ENCODE measurements at regions not wholly inside any gene's neighbourhood (a gene's known extent, or its start where the extent isn't known, plus 50 kb on each side); places are given as distances from the start of the nearest gene placed in this dataset.

DNA sequence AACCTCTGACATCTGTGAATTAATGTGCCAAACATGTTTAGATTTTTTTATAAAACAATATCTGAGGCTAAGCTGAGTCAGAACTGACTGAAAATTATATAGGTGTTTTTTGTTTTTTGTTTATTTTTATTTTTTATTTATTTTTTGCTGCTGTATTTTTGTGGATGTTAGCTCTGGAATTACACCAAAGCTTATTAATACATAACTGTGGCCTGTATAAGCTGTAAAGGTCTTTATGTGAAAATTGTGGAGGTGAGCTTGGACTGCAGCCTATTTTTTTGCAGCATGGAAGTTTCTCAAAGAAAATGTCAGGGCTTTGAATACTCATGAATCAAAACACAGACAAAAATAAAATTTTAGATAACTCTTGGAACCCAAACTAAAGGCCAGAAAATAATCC lies 199.8 kb downstream of the CHRM3 start:
- no peak overlapping the region for H3K9ac ChIP-seq (ENCODE audit: low read length in 5 of 5)
- H3K9me3 ChIP-seq (ENCODE audit: control insufficient read depth in 5 of 5, low read length in 5 of 5), result no peaks in the 10 kb centered on the region
- peaks cover 0 to 3% (median 0%) of the 10 kb centered on the region in 5 donors for H3K4me1 ChIP-seq (ENCODE audit: control insufficient read depth in 5 of 5, insufficient read depth in 5 of 5, low read length in 5 of 5)
- H3K4me3 ChIP-seq (ENCODE audit: low read depth in 1 of 5, low read length in 5 of 5), result no peak overlapping the region
- no peaks in the 10 kb centered on the region for H3K36me3 ChIP-seq (ENCODE audit: control insufficient read depth in 5 of 5, insufficient read depth in 5 of 5, low read length in 5 of 5)
- no peaks in the 10 kb centered on the region for H3K27me3 ChIP-seq (ENCODE audit: control insufficient read depth in 5 of 5, insufficient read depth in 4 of 5, low read length in 5 of 5)
- no peak overlapping the region for H3K27ac ChIP-seq (ENCODE audit: low read depth, low read length)

DNA sequence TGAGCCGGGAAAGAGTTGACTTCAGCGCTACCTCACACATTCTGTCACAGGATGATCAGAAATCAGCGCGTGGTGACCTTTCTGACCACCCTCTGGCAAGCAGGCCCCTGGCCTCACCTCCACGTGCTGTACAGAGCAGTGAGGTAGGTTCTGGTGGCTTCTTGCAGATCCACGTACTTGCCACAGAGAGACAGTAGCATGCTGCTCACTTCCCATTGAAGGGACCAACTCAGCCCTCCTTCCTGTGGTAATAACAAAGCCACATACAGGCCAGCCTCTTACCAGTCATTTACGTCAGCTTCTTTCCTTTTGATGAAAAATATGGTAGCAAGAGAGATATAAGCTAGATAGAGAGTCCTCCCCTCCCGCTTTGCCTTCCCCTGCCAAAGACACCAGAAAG lies 200.7 kb downstream of the CHRM3 start:
- no peaks in the 10 kb centered on the region for H3K9me3 ChIP-seq (ENCODE audit: control insufficient read depth in 5 of 5, low read length in 5 of 5)
- no peaks in the 10 kb centered on the region for H3K27me3 ChIP-seq (ENCODE audit: control insufficient read depth in 5 of 5, insufficient read depth in 4 of 5, low read length in 5 of 5)
- peaks cover 0 to 3% (median 0%) of the 10 kb centered on the region in 5 donors for H3K4me1 ChIP-seq (ENCODE audit: control insufficient read depth in 5 of 5, insufficient read depth in 5 of 5, low read length in 5 of 5)
- H3K9ac ChIP-seq (ENCODE audit: low read length in 5 of 5), result no peak overlapping the region
- no peak overlapping the region for H3K4me3 ChIP-seq (ENCODE audit: low read depth in 1 of 5, low read length in 5 of 5)
- H3K36me3 ChIP-seq (ENCODE audit: control insufficient read depth in 5 of 5, insufficient read depth in 5 of 5, low read length in 5 of 5), result no peaks in the 10 kb centered on the region
- no peak overlapping the region for H3K27ac ChIP-seq (ENCODE audit: low read depth, low read length)

DNA sequence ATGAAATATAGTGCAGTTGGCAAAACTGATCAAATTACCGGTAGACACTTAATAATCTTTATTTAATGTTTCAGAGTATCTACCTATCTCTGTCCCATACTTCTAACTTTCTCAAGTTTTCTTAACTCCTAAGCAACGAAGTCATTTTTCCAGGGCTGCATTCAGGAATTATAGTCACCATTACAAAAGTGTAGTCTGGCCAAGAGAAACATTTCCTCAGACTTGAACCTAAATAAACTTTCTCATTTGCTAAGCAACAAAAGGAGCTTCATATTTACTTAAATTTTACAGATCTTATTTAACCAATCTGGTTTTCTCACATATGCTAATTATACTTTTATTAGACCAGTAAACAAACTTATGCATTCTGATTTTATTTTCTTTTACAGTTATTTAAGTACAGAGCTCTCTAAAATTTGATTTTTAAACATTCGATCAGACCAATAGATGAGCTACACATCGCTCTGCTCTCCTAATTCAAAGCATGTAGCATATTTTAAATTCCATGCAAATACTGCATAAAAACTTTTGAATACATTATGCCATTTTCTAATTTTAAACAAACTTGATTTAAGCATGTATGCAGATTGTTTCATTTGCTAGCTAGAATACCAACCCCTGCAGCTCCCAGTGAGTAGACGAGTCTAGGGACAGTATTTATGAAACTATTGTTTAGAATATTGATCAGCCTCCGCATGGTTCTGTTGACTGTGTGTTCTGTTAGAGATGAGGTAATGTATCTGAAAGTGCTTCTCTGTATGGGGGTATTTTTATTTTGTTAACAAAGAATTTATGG lies 201.4 kb downstream of the CHRM3 start:
- Histone ChIP-seq H3K27me3 (ENCODE audit: control insufficient read depth in 5 of 5, insufficient read depth in 4 of 5, low read length in 5 of 5) (no peaks in the 10 kb centered on the region), H3K4me1 (ENCODE audit: control insufficient read depth in 5 of 5, insufficient read depth in 5 of 5, low read length in 5 of 5) (peaks cover 0 to 3% (median 0%) of the 10 kb centered on the region in 5 donors), H3K4me3 (ENCODE audit: low read depth in 1 of 5, low read length in 5 of 5) (no peak overlapping the region), H3K36me3 (ENCODE audit: control insufficient read depth in 5 of 5, insufficient read depth in 5 of 5, low read length in 5 of 5) (no peaks in the 10 kb centered on the region), H3K27ac (ENCODE audit: low read depth, low read length) (no peak overlapping the region), H3K9ac (ENCODE audit: low read length in 5 of 5) (no peak overlapping the region), H3K9me3 (ENCODE audit: control insufficient read depth in 5 of 5, low read length in 5 of 5) (no peaks in the 10 kb centered on the region)

DNA sequence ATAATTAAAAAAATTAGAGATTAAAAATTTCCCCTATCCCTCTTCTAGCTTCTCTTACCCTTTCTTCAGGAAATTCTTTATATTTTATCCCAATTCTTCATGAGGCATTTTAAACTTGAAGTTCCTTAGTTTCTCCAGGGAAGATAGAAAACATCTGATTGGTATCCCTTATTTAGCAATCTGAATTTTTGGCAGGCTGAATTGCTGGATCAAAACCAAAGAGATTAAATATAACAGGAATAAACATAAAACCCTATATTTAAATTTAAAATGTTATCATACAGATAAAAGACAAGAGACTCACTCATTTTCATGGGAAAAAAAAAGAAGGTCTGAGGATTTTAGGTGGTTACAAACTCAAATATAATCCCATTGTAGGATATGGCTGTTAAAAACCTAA lies 204.2 kb downstream of the CHRM3 start:
- Histone ChIP-seq H3K9me3 (ENCODE audit: control insufficient read depth in 5 of 5, low read length in 5 of 5) (no peaks in the 10 kb centered on the region), H3K36me3 (ENCODE audit: control insufficient read depth in 5 of 5, insufficient read depth in 5 of 5, low read length in 5 of 5) (no peaks in the 10 kb centered on the region), H3K27ac (ENCODE audit: low read depth, low read length) (no peak overlapping the region), H3K4me3 (ENCODE audit: low read depth in 1 of 5, low read length in 5 of 5) (no peak overlapping the region), H3K9ac (ENCODE audit: low read length in 5 of 5) (no peak overlapping the region), H3K4me1 (ENCODE audit: control insufficient read depth in 5 of 5, insufficient read depth in 5 of 5, low read length in 5 of 5) (peaks cover 0 to 3% (median 0%) of the 10 kb centered on the region in 5 donors), H3K27me3 (ENCODE audit: control insufficient read depth in 5 of 5, insufficient read depth in 4 of 5, low read length in 5 of 5) (no peaks in the 10 kb centered on the region)

DNA sequence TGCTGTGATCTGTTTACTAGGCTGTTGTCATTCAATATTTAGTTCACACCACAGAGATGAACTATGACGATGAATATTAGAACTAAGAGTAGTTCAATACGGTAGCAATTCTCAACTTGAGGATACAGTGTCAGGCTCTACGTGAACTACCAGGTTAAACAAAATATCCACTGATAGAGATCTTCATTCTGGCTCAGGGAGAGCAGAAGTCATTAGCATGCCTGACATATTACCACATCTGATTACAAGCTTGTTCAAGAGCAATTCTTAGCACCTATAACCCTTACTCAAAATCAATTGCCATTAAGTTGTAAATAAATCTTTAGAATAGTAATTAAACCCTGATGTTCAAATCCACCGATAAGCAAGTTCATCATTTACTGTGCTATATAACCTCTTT lies 207.2 kb downstream of the CHRM3 start:
- H3K9me3 ChIP-seq (ENCODE audit: control insufficient read depth in 5 of 5, low read length in 5 of 5), result no peaks in the 10 kb centered on the region
- no peaks in the 10 kb centered on the region for H3K27me3 ChIP-seq (ENCODE audit: control insufficient read depth in 5 of 5, insufficient read depth in 4 of 5, low read length in 5 of 5)
- no peak overlapping the region for H3K27ac ChIP-seq (ENCODE audit: low read depth, low read length)
- H3K9ac ChIP-seq (ENCODE audit: low read length in 5 of 5), result no peak overlapping the region
- no peak overlapping the region for H3K4me3 ChIP-seq (ENCODE audit: low read depth in 1 of 5, low read length in 5 of 5)
- H3K36me3 ChIP-seq (ENCODE audit: control insufficient read depth in 5 of 5, insufficient read depth in 5 of 5, low read length in 5 of 5), result no peaks in the 10 kb centered on the region
- no peaks in the 10 kb centered on the region for H3K4me1 ChIP-seq (ENCODE audit: control insufficient read depth in 5 of 5, insufficient read depth in 5 of 5, low read length in 5 of 5)

DNA sequence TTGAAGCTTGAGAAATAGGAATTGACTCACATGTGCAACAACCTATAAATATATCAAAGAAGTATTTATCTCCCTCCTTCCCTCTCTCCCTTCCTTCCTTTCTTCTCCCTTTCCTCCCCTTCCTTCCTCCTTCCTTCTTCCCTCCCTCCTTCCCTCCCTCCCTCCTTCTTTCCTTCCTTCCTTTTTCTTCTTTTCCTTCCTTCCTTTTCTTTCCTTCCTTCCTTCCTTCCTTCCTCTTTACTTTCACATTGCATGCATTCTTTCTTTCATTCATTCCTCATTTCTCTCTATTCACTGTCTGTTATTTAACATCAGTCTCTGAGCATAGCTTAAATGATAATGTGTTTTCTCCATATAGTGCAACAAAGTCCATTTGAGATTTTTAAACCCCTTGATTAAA lies 214.2 kb downstream of the CHRM3 start:
- Histone ChIP-seq H3K27ac (ENCODE audit: low read depth, low read length) (no peak overlapping the region), H3K36me3 (ENCODE audit: control insufficient read depth in 5 of 5, insufficient read depth in 5 of 5, low read length in 5 of 5) (no peaks in the 10 kb centered on the region), H3K27me3 (ENCODE audit: control insufficient read depth in 5 of 5, insufficient read depth in 4 of 5, low read length in 5 of 5) (no peaks in the 10 kb centered on the region), H3K4me3 (ENCODE audit: low read depth in 1 of 5, low read length in 5 of 5) (no peak overlapping the region), H3K9ac (ENCODE audit: low read length in 5 of 5) (no peak overlapping the region), H3K9me3 (ENCODE audit: control insufficient read depth in 5 of 5, low read length in 5 of 5) (no peaks in the 10 kb centered on the region), H3K4me1 (ENCODE audit: control insufficient read depth in 5 of 5, insufficient read depth in 5 of 5, low read length in 5 of 5) (no peaks in the 10 kb centered on the region)

DNA sequence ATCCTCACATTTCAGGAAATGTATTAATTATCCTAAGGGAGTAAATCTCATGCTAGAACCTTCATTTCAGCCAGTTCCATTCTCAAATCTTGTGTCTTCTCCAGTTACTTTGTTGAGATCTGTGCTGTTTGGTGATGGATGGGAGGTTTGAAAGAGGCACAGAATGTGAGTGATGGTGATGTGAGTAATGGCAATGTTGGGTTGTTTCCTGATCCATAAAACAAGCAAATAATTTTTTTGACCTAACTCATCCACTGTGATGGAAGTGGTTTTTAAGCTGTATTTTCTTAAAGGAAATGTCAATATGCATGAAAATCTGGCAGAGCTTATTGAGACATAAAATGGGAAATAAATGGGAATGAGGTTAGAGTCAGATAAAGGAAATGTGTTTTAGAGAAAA lies 214.7 kb downstream of the CHRM3 start:
- Histone ChIP-seq H3K27me3 (ENCODE audit: control insufficient read depth in 5 of 5, insufficient read depth in 4 of 5, low read length in 5 of 5) (no peaks in the 10 kb centered on the region), H3K36me3 (ENCODE audit: control insufficient read depth in 5 of 5, insufficient read depth in 5 of 5, low read length in 5 of 5) (no peaks in the 10 kb centered on the region), H3K27ac (ENCODE audit: low read depth, low read length) (no peak overlapping the region), H3K4me3 (ENCODE audit: low read depth in 1 of 5, low read length in 5 of 5) (no peak overlapping the region), H3K9me3 (ENCODE audit: control insufficient read depth in 5 of 5, low read length in 5 of 5) (no peaks in the 10 kb centered on the region), H3K4me1 (ENCODE audit: control insufficient read depth in 5 of 5, insufficient read depth in 5 of 5, low read length in 5 of 5) (no peaks in the 10 kb centered on the region), H3K9ac (ENCODE audit: low read length in 5 of 5) (no peak overlapping the region)

- Histone ChIP-seq H3K27ac (ENCODE audit: low read depth, low read length) (no peak overlapping the region), H3K4me1 (ENCODE audit: control insufficient read depth in 5 of 5, insufficient read depth in 5 of 5, low read length in 5 of 5) (no peaks in the 10 kb centered on the region), H3K4me3 (ENCODE audit: low read depth in 1 of 5, low read length in 5 of 5) (no peak overlapping the region), H3K36me3 (ENCODE audit: control insufficient read depth in 5 of 5, insufficient read depth in 5 of 5, low read length in 5 of 5) (no peaks in the 10 kb centered on the region), H3K9me3 (ENCODE audit: control insufficient read depth in 5 of 5, low read length in 5 of 5) (no peaks in the 10 kb centered on the region), H3K9ac (ENCODE audit: low read length in 5 of 5) (no peak overlapping the region), H3K27me3 (ENCODE audit: control insufficient read depth in 5 of 5, insufficient read depth in 4 of 5, low read length in 5 of 5) (no peaks in the 10 kb centered on the region)
Observed at GRCh38 chr1:239603530-239603929, 217.2 kb downstream of the CHRM3 start.

DNA sequence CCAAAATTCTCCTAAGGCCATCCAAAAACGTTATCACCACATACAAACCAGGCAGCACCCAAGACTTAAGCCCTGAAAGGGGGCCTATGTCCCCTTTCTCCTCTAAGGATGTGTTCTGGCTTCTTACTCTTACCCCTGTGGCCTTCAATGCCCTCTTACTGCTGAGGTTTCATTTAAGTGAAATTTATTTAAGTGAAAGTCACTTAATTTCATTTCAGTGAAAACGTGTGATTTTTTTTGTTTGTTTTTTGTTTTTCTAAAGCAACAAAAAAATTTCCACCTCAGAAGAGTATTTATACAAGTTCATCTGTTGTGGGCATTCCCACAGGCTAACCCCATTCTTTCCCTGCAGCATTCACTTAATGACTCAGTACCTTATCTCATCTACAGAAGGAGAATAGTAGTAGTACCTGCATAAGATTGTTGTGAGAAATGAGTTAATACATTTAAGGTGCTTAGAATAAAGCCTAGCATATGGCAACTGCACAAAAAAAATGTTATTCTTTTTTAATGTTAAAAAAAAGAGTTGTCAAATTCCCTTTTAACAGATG lies 220.6 kb downstream of the CHRM3 start:
- Histone ChIP-seq H3K9ac (ENCODE audit: low read length in 5 of 5) (no peak overlapping the region), H3K4me3 (ENCODE audit: low read depth in 1 of 5, low read length in 5 of 5) (no peak overlapping the region), H3K27ac (ENCODE audit: low read depth, low read length) (no peak overlapping the region), H3K27me3 (ENCODE audit: control insufficient read depth in 5 of 5, insufficient read depth in 4 of 5, low read length in 5 of 5) (no peaks in the 10 kb centered on the region), H3K9me3 (ENCODE audit: control insufficient read depth in 5 of 5, low read length in 5 of 5) (no peaks in the 10 kb centered on the region), H3K36me3 (ENCODE audit: control insufficient read depth in 5 of 5, insufficient read depth in 5 of 5, low read length in 5 of 5) (no peaks in the 10 kb centered on the region), H3K4me1 (ENCODE audit: control insufficient read depth in 5 of 5, insufficient read depth in 5 of 5, low read length in 5 of 5) (no peaks in the 10 kb centered on the region)

DNA sequence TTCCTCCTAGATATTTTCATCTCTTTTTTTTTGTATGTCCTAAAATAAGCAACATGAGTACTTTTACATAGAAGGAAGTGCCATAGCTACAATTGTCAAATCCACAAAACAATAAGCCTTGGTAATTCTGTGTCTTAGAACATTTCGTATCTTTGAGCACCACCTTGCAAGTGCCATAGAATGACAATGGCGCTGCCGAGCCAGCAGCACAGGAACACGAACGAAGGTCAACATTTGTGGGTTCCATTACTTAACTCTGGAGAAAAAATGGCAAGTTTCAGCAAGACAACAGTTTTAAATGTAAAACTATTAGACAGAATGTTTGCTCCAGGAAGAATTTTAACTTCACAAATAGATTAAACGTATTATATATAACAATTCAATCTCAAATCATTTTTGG lies 222.1 kb downstream of the CHRM3 start:
- H3K27me3 ChIP-seq (ENCODE audit: control insufficient read depth in 5 of 5, insufficient read depth in 4 of 5, low read length in 5 of 5), result no peaks in the 10 kb centered on the region
- no peak overlapping the region for H3K9ac ChIP-seq (ENCODE audit: low read length in 5 of 5)
- H3K4me3 ChIP-seq (ENCODE audit: low read depth in 1 of 5, low read length in 5 of 5), result no peak overlapping the region
- no peak overlapping the region for H3K27ac ChIP-seq (ENCODE audit: low read depth, low read length)
- H3K4me1 ChIP-seq (ENCODE audit: control insufficient read depth in 5 of 5, insufficient read depth in 5 of 5, low read length in 5 of 5), result no peaks in the 10 kb centered on the region
- no peaks in the 10 kb centered on the region for H3K36me3 ChIP-seq (ENCODE audit: control insufficient read depth in 5 of 5, insufficient read depth in 5 of 5, low read length in 5 of 5)
- no peaks in the 10 kb centered on the region for H3K9me3 ChIP-seq (ENCODE audit: control insufficient read depth in 5 of 5, low read length in 5 of 5)
